ENCODE measurements at regions not wholly inside any gene's neighbourhood (a gene's known extent, or its start where the extent isn't known, plus 50 kb on each side); places are given as distances from the start of the nearest gene placed in this dataset.
"Not testable (repeated sequence)": the region's sequence is repeated elsewhere in the genome, so short reads cannot be mapped to it uniquely, and the experiment has no call there.

DNA sequence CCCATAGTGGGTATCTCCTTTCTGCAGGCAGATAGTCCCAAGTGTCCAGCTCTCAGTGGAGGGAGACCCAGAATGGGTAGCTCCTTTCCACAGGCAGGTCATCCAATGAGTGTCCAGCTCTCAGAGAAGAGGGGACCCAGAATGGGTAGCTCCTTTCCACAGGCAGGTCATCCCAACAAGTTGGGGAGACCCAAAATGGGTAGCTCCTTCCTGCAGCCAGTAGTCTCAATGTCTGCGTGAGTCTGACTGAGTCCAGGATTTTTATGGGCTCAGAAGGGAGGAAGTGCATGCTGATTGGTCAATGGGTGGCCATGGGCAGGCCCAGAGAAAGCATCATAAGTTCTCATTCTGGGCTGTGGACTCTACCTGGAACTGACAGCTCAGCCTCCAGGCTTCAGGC lies 150.7 kb upstream of the P2RY1 start:
- Histone ChIP-seq H3K4me1 (ENCODE audit: control insufficient read depth, insufficient read depth, low read length) (no peaks in the 10 kb centered on the region), H3K9ac (ENCODE audit: low read length) (no peak overlapping the region), H3K27ac (ENCODE audit: low read depth, low read length) (no peak overlapping the region), H3K4me3 (ENCODE audit: low read length) (no peak overlapping the region), H3K27me3 (ENCODE audit: control insufficient read depth, insufficient read depth, low read length) (no peaks in the 10 kb centered on the region), H3K36me3 (ENCODE audit: control insufficient read depth, insufficient read depth, low read length) (no peaks in the 10 kb centered on the region)

DNA sequence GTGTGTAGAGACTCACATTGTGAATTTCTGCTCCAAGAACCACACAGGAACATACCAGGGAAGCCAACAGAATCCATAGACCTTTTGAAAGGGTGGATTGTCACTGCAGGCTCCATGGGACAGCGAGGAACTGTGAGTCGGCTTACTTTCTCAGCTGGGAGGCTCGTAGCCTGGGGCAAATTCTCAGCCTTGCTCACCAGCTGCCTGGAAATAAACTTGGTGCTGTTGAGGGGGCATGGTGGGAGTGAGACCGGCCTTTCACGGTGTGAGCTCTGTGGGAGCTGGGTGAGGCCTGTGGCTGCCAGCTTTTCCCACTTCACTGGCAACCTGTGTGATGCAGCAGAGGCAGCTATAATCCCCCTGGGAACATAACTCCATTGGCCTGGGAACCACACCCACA lies 146.6 kb upstream of the P2RY1 start:
- Histone ChIP-seq H3K36me3 (ENCODE audit: control insufficient read depth, insufficient read depth, low read length) (no peaks in the 10 kb centered on the region), H3K4me3 (ENCODE audit: low read length) (no peak overlapping the region), H3K27ac (ENCODE audit: low read depth, low read length) (no peak overlapping the region), H3K4me1 (ENCODE audit: control insufficient read depth, insufficient read depth, low read length) (no peaks in the 10 kb centered on the region), H3K9ac (ENCODE audit: low read length) (no peak overlapping the region), H3K27me3 (ENCODE audit: control insufficient read depth, insufficient read depth, low read length) (no peaks in the 10 kb centered on the region)

DNA sequence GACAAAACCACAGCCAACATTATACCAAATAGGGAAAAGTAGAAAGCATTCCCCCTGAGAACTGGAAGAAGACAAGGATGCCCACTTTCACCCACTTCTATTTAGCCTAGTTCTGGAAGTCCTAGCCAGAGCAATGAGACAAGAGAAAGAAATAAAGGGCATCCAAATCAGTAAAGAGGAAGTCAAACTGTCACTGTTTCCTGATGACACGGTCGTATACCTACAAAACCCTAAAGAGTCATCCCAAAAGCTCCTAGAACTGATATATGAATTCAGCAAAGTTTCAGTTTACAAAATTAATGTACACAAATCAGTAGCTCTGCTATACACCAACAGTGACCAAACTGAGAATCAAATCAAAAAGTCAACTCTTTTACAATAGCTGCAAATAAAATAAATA lies 142.6 kb upstream of the P2RY1 start:
- H3K4me1 ChIP-seq (ENCODE audit: control insufficient read depth, insufficient read depth, low read length); H3K9ac ChIP-seq (ENCODE audit: low read length); H3K27ac ChIP-seq (ENCODE audit: low read depth, low read length); H3K27me3 ChIP-seq (ENCODE audit: control insufficient read depth, insufficient read depth, low read length); H3K4me3 ChIP-seq (ENCODE audit: low read length); H3K36me3 ChIP-seq (ENCODE audit: control insufficient read depth, insufficient read depth, low read length): not testable (repeated sequence)

DNA sequence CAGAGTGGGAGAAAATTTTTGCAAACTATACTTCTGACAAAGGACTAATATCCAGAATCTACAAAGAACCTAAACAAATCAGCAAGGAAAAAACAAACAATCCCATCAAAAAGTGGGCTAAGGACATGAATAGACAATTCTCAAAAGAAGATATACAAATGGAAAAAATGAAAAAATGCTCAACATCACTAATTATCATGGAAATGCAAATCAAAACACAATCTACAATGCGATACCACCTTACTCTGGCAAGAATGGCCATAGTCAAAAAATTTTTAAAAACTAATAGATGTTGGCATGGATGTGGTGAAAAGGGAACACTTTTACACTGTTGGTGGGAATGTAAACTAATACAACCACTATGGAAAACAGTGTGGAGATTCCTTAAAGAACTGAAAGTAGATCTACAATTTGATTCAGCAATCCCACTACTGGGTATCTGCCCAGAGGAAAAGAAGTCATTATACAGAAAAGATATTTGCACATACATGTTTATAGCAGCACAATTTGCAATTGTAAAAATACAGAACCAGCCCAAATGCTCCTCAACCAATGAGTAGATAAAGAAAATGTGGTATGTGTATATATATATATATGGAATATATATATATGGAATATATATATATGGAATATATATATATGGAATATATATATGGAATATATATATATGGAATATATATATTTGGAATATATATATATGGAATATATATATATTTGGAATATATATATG lies 141.2 kb upstream of the P2RY1 start:
- not testable (repeated sequence) for H3K27me3 ChIP-seq (ENCODE audit: control insufficient read depth, insufficient read depth, low read length); H3K36me3 ChIP-seq (ENCODE audit: control insufficient read depth, insufficient read depth, low read length); H3K4me1 ChIP-seq (ENCODE audit: control insufficient read depth, insufficient read depth, low read length); H3K4me3 ChIP-seq (ENCODE audit: low read length); H3K27ac ChIP-seq (ENCODE audit: low read depth, low read length); H3K9ac ChIP-seq (ENCODE audit: low read length)

DNA sequence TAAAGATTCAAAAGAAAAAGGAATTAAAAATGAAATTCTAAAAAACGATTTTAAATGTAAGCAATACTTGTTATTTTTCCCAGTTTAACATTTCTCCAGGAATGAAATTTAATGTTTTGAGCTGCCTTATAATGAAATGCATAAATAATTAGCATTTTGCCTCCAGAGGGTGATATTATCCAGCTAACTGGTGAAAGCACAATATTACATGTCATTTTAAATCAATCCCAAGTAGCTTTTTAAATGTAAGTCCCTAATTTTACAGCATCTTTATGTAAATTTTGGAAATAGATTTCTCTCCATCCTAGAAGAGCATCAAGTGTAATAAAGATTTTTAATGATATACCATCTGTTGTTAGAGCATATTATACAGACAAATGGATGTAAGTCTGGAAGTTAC lies 139.1 kb upstream of the P2RY1 start:
- Histone ChIP-seq H3K36me3 (ENCODE audit: control insufficient read depth, insufficient read depth, low read length) (no peaks in the 10 kb centered on the region), H3K27ac (ENCODE audit: low read depth, low read length) (no peak overlapping the region), H3K27me3 (ENCODE audit: control insufficient read depth, insufficient read depth, low read length) (no peaks in the 10 kb centered on the region), H3K4me3 (ENCODE audit: low read length) (no peak overlapping the region), H3K9ac (ENCODE audit: low read length) (no peak overlapping the region), H3K4me1 (ENCODE audit: control insufficient read depth, insufficient read depth, low read length) (no peaks in the 10 kb centered on the region)

DNA sequence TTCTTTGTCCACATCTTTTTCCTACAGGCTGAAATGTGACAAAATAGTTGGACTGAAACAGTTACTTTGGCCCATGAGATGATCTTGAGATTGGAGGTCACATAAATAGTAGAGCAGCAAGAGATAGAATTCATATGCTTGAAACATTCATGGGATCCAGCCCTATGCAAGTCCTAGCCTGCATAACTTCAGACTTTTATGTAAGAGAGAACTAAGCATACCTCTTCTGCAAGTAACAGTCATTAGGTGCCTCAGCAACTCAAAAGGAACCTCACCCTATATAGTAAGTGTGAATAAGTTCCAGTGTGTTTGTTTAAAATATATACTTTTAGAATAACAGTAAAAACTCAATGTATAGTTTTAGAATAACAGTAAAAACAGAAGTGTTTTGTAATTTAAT lies 138.0 kb upstream of the P2RY1 start:
- Histone ChIP-seq H3K4me1 (ENCODE audit: control insufficient read depth, insufficient read depth, low read length) (no peaks in the 10 kb centered on the region), H3K36me3 (ENCODE audit: control insufficient read depth, insufficient read depth, low read length) (no peaks in the 10 kb centered on the region), H3K9ac (ENCODE audit: low read length) (no peak overlapping the region), H3K27me3 (ENCODE audit: control insufficient read depth, insufficient read depth, low read length) (no peaks in the 10 kb centered on the region), H3K4me3 (ENCODE audit: low read length) (no peak overlapping the region), H3K27ac (ENCODE audit: low read depth, low read length) (no peak overlapping the region)

DNA sequence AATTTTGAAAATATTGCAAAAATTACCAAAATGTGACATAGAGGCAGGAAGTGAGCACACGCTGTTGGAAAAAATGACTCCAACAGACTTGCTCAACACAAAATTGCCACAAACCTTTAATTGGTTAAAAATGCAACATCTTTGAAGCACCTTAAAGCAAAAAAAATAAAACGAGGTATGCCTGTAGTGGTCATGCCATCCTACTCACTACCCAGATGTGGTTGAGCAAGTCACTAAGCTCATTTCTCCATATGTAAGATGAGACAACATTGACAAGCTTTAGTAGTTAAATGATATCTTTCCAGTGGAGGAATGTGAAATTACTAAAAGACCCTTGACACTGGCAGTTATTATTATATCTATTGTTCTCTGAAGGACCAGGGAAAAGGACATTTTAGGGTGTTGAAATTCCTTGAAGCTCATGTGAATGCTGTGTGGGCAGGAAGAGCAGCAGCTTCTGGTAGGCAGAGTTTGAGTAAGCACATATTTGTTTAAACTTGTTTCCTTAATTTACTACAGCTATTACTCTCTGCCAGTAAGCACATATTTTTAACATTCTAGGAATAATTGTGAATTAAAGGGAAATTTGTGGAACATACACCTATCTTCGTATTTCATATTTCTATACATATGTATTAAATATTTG lies 131.6 kb upstream of the P2RY1 start:
- Histone ChIP-seq H3K27me3 (ENCODE audit: control insufficient read depth, insufficient read depth, low read length) (no peaks in the 10 kb centered on the region), H3K9ac (ENCODE audit: low read length) (no peak overlapping the region), H3K4me3 (ENCODE audit: low read length) (no peak overlapping the region), H3K27ac (ENCODE audit: low read depth, low read length) (no peak overlapping the region), H3K36me3 (ENCODE audit: control insufficient read depth, insufficient read depth, low read length) (no peaks in the 10 kb centered on the region), H3K4me1 (ENCODE audit: control insufficient read depth, insufficient read depth, low read length) (no peaks in the 10 kb centered on the region)

DNA sequence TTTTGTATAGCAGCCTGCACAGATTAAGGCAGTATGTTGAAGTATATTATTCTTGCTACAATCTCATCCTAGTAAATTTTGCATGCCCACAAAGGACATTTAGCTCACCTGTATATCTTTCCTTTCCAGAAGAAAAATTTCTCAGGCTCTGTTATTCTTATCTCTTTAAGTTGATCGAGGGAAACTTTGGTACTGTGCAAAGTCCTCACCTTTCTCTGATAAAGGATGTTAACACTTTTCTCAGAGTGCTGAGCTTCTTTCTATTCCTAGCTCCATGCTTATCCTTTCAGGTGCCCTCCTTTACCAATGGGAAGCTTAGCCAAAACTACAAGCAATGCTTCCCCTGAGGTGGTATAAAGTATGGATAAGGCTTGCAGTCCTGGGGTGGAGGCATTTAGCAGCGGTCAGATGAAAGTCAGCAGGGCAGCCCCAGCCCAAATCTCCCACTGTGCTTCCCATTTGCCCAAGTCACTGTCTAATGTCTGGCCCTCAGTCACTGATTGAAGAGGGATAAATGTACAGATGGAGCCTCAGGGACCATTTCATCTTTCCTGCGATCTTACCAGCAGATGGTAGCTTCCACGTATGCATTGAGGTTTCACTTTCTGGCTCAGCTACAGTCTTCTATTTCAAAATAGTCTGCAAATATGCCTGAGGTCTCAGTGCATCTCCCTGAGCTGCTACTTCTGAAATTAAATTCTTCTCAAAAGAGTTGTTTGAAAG lies 127.8 kb upstream of the P2RY1 start:
- no peaks in the 10 kb centered on the region for H3K36me3 ChIP-seq (ENCODE audit: control insufficient read depth, insufficient read depth, low read length)
- no peak overlapping the region for H3K9ac ChIP-seq (ENCODE audit: low read length)
- H3K4me3 ChIP-seq (ENCODE audit: low read length): no peak overlapping the region
- H3K4me1 ChIP-seq (ENCODE audit: control insufficient read depth, insufficient read depth, low read length): no peaks in the 10 kb centered on the region
- H3K27ac ChIP-seq (ENCODE audit: low read depth, low read length): no peak overlapping the region
- no peaks in the 10 kb centered on the region for H3K27me3 ChIP-seq (ENCODE audit: control insufficient read depth, insufficient read depth, low read length)

DNA sequence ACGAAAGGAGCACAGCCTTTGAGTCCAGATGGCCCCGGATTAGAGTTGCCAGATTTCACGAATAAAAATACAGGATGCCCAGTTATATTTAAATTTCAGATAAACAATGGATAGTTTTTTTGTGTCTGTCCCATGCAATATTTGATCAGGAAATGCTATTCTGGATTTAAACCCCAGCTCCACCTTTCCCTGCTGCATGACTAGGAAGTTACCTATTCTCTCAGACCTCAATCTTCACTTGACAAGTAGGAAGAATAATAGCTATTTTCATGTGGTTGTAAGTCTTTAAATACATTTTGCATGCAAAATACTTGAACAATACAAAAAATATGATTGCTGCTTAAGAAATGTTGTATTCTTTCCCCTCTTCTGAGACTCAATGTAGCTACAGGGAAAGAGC lies 125.3 kb upstream of the P2RY1 start:
- H3K4me3 ChIP-seq (ENCODE audit: low read length): no peak overlapping the region
- H3K4me1 ChIP-seq (ENCODE audit: control insufficient read depth, insufficient read depth, low read length): no peaks in the 10 kb centered on the region
- H3K27me3 ChIP-seq (ENCODE audit: control insufficient read depth, insufficient read depth, low read length): no peaks in the 10 kb centered on the region
- H3K36me3 ChIP-seq (ENCODE audit: control insufficient read depth, insufficient read depth, low read length): no peaks in the 10 kb centered on the region
- no peak overlapping the region for H3K27ac ChIP-seq (ENCODE audit: low read depth, low read length)
- no peak overlapping the region for H3K9ac ChIP-seq (ENCODE audit: low read length)

DNA sequence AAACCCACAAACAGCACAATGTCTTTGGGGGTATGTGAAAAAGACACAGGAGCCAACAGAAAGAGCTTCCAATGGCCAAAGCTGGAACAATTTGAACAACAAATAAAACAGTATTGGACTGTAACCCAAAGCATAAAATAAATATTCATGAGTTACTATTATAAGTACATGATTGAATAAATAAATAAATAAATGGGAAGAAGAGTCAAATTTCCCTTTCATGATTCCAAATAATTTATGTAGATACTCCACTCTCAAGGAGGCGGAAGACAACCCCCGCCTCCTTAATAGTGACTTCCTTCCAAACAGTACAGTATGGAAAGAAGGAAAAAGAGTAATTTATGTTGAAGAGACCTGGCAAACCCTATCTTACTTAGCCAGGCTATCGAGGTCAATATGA lies 124.4 kb upstream of the P2RY1 start:
- Histone ChIP-seq H3K27me3 (ENCODE audit: control insufficient read depth, insufficient read depth, low read length) (no peaks in the 10 kb centered on the region), H3K27ac (ENCODE audit: low read depth, low read length) (no peak overlapping the region), H3K9ac (ENCODE audit: low read length) (no peak overlapping the region), H3K4me3 (ENCODE audit: low read length) (no peak overlapping the region), H3K4me1 (ENCODE audit: control insufficient read depth, insufficient read depth, low read length) (no peaks in the 10 kb centered on the region), H3K36me3 (ENCODE audit: control insufficient read depth, insufficient read depth, low read length) (no peaks in the 10 kb centered on the region)

DNA sequence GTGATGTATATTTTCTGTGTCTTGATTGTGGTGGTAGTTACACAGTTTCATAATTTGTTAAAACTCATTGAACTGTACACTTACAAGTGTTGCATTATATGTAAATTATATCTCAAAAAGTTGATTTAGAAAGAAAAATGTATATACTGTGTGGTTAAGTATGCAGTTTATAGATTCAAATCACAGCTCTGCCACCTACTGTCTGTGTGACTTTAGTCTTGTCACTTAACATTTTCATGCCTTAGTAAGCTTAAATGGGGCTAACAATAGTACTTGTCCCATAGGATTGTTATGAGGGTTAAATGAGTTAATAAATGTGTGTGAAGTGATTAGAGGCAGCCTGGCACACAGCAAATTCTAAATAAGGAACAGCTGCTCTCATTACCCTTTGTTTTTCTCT lies 120.9 kb upstream of the P2RY1 start:
- no peak overlapping the region for H3K9ac ChIP-seq (ENCODE audit: low read length)
- no peak overlapping the region for H3K4me3 ChIP-seq (ENCODE audit: low read length)
- H3K27me3 ChIP-seq (ENCODE audit: control insufficient read depth, insufficient read depth, low read length): no peaks in the 10 kb centered on the region
- H3K36me3 ChIP-seq (ENCODE audit: control insufficient read depth, insufficient read depth, low read length): no peaks in the 10 kb centered on the region
- H3K4me1 ChIP-seq (ENCODE audit: control insufficient read depth, insufficient read depth, low read length): no peaks in the 10 kb centered on the region
- H3K27ac ChIP-seq (ENCODE audit: low read depth, low read length): no peak overlapping the region

DNA sequence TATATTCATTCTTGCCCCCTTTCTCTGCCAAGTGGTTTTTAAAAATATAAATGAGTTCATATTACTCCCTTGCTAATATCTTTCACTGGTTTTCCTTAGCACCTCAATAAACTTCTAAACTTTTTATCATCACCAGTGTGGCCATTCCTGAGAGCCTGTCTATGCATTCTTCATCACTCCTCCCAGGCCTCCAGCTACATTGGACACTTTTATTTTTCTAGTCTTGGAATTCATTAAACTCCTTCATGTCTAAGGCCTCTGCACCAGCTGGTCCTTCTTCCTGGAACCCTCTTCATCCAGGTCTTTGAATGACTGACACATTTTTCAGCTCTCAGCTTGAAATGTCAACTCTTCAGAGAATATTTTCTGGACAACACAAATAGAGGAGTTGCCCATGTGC lies 120.4 kb upstream of the P2RY1 start:
- no peak overlapping the region for H3K9ac ChIP-seq (ENCODE audit: low read length)
- no peaks in the 10 kb centered on the region for H3K27me3 ChIP-seq (ENCODE audit: control insufficient read depth, insufficient read depth, low read length)
- H3K4me1 ChIP-seq (ENCODE audit: control insufficient read depth, insufficient read depth, low read length): peaks cover 3% of the 10 kb centered on the region
- H3K27ac ChIP-seq (ENCODE audit: low read depth, low read length): no peak overlapping the region
- H3K36me3 ChIP-seq (ENCODE audit: control insufficient read depth, insufficient read depth, low read length): no peaks in the 10 kb centered on the region
- no peak overlapping the region for H3K4me3 ChIP-seq (ENCODE audit: low read length)

DNA sequence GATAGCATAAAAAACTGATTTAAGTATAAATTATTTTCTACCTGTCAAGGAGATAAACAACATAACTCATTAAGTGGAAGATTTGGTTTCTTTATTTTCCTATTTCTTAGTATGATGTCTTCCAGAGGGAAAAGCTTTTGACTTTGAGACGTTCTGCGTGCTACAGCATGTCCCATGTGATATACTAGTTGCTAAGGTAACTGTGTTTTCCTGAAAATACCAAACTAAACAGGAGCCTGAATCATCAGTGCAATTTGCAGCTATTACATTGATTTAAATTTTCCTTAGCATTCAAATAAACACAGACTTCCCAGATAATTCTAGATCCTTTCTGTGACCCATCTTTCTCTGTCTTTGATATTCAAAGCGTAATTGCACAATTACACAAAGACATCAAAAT lies 117.7 kb upstream of the P2RY1 start:
- no peaks in the 10 kb centered on the region for H3K36me3 ChIP-seq (ENCODE audit: control insufficient read depth, insufficient read depth, low read length)
- H3K4me1 ChIP-seq (ENCODE audit: control insufficient read depth, insufficient read depth, low read length): peaks cover 3% of the 10 kb centered on the region
- H3K27me3 ChIP-seq (ENCODE audit: control insufficient read depth, insufficient read depth, low read length): no peaks in the 10 kb centered on the region
- no peak overlapping the region for H3K4me3 ChIP-seq (ENCODE audit: low read length)
- no peak overlapping the region for H3K27ac ChIP-seq (ENCODE audit: low read depth, low read length)
- H3K9ac ChIP-seq (ENCODE audit: low read length): no peak overlapping the region

All from rectal smooth muscle tissue (tissue), 1 donor.